KMS-11 (cell line): ENCODE measurements at regions not wholly inside any gene's neighbourhood (a gene's known extent, or its start where the extent isn't known, plus 50 kb on each side); places are given as distances from the start of the nearest gene placed in this dataset.

ENCODE experiments used
- H2AFZ ChIP-seq: fragments of 200-600 bp; sonication (generic); 2 replicates; pipeline ENCODE4 v1.6.1; 2016; ENCODE audit warnings: antibody characterized with exemption, mixed run types, low read depth
- H3K27ac ChIP-seq: fragments of 200-600 bp; sonication (generic); 2 replicates; pipeline ENCODE4 v1.6.1; 2016; ENCODE audit warnings: mild to moderate bottlenecking, mixed run types
- H3K27me3 ChIP-seq: fragments of 200-600 bp; sonication (generic); 2 replicates; pipeline ENCODE4 v1.6.1; 2017; ENCODE audit warnings: mild to moderate bottlenecking, low read depth, mixed run types, moderate library complexity; ENCODE audit not compliant: insufficient read depth
- H3K36me3 ChIP-seq: fragments of 200-600 bp; sonication (generic); 2 replicates; pipeline ENCODE4 v1.6.1; 2017; ENCODE audit warnings: mild to moderate bottlenecking, mixed run types; ENCODE audit not compliant: insufficient read depth
- H3K4me1 ChIP-seq: fragments of 200-600 bp; sonication (generic); 2 replicates; pipeline ENCODE4 v1.6.1; 2016; ENCODE audit warnings: mild to moderate bottlenecking, low read depth, mixed run types; ENCODE audit not compliant: poor library complexity, severe bottlenecking
- H3K4me2 ChIP-seq: fragments of 200-600 bp; sonication (generic); 2 replicates; pipeline ENCODE4 v1.7.0; 2016; ENCODE audit warnings: mild to moderate bottlenecking, mixed run types
- H3K4me3 ChIP-seq: fragments of 200-600 bp; sonication (generic); IDR thresholded peaks from 2 replicates; pipeline ENCODE4 v1.6.1; 2017; ENCODE audit warnings: low read depth, low read length, mixed read lengths; ENCODE audit not compliant: insufficient read depth
- H3K79me2 ChIP-seq: fragments of 200-600 bp; sonication (generic); 2 replicates; pipeline ENCODE4 v1.6.1; 2016; ENCODE audit warnings: low read depth, mixed run types; ENCODE audit not compliant: insufficient read depth
- H3K9ac ChIP-seq: fragments of 200-600 bp; sonication (generic); 2 replicates; pipeline ENCODE4 v1.6.1; 2016; ENCODE audit warnings: mild to moderate bottlenecking, mixed run types
- H4K20me1 ChIP-seq: fragments of 200-600 bp; sonication (generic); 2 replicates; pipeline ENCODE4 v1.6.1; 2016; ENCODE audit warnings: mild to moderate bottlenecking, mixed run types; ENCODE audit not compliant: insufficient read depth
- TF ChIP-seq, protein P1 (sequence below): fragments of 200-600 bp; sonication (generic); conservative IDR thresholded peaks from 2 replicates; pipeline ENCODE4 v1.6.1; 2017; ENCODE audit warnings: low read depth, mild to moderate bottlenecking, antibody characterized with exemption, low read length, moderate library complexity, mixed read lengths

DNA sequence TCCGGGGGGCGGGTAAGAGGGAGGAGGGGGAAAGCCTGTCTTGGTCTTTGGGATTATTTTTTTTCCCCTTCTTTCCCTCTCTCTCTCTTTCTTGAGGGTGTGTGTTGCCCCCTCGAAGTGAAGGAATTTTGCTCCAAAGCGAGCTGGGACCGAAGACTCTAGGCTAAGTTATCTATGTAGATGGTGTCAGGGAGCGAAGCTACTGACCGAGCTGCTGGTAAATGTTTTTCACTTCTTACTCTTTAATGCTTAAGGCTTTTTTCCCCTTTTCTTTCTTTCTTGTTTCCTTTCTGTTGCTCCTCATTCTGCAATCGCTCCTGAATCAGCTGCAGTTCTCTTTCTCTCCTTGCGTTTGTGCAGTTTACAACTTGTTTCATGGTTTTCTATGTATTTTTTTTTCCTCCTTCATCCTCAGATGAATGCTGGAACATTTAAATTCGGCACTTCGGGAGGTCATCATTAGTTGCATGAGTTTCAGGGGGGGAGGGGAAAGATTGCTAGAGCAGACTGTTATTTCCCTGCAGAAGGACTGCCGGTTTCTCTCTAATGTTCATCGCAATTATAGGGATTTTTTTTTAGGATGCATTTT is 1312.0 kb upstream of the WWC1 start:
- no peak overlapping the region for H3K27ac ChIP-seq
- H3K4me3 ChIP-seq, result no peak overlapping the region
- H3K9ac ChIP-seq, result no peak overlapping the region
- H3K36me3 ChIP-seq, result no peaks in the 10 kb centered on the region
- H3K4me2 ChIP-seq, result no peak overlapping the region
- no peak overlapping the region for H2AFZ ChIP-seq
- peaks cover 6% of the 10 kb centered on the region for H3K4me1 ChIP-seq
- TF ChIP-seq, protein P1, sequence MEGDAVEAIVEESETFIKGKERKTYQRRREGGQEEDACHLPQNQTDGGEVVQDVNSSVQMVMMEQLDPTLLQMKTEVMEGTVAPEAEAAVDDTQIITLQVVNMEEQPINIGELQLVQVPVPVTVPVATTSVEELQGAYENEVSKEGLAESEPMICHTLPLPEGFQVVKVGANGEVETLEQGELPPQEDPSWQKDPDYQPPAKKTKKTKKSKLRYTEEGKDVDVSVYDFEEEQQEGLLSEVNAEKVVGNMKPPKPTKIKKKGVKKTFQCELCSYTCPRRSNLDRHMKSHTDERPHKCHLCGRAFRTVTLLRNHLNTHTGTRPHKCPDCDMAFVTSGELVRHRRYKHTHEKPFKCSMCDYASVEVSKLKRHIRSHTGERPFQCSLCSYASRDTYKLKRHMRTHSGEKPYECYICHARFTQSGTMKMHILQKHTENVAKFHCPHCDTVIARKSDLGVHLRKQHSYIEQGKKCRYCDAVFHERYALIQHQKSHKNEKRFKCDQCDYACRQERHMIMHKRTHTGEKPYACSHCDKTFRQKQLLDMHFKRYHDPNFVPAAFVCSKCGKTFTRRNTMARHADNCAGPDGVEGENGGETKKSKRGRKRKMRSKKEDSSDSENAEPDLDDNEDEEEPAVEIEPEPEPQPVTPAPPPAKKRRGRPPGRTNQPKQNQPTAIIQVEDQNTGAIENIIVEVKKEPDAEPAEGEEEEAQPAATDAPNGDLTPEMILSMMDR, result no peak
- no peaks in the 10 kb centered on the region for H4K20me1 ChIP-seq
- H3K27me3 ChIP-seq, result no peaks in the 10 kb centered on the region
- H3K79me2 ChIP-seq, result no peaks in the 10 kb centered on the region

DNA sequence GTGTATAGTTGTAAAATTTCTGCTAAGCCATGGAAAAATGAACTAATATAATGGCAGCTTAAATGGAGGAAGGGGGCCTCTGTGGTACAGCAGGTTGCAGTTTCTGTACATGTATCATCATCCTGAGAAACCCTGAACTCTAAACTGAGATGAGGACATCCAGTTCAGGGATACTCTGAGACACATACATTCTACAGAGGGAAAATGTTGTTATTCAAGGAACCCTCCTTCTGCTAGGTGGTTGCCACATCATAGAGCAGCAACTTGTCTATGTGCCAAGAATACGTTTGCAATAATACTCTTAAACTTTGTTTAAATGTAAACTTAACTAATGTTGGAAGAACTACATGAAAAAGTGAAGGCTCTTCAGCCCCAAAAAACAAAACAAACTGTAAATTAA is 1310.8 kb upstream of the WWC1 start:
- no peak overlapping the region for H3K9ac ChIP-seq
- H2AFZ ChIP-seq, result no peak overlapping the region
- TF ChIP-seq, protein P1, result no peak
- H3K4me1 ChIP-seq, result peaks cover 6% of the 10 kb centered on the region
- H3K27ac ChIP-seq, result no peak overlapping the region
- no peaks in the 10 kb centered on the region for H3K36me3 ChIP-seq
- no peak overlapping the region for H3K4me3 ChIP-seq
- no peaks in the 10 kb centered on the region for H4K20me1 ChIP-seq
- H3K27me3 ChIP-seq, result no peaks in the 10 kb centered on the region
- no peaks in the 10 kb centered on the region for H3K79me2 ChIP-seq
- no peak overlapping the region for H3K4me2 ChIP-seq

DNA sequence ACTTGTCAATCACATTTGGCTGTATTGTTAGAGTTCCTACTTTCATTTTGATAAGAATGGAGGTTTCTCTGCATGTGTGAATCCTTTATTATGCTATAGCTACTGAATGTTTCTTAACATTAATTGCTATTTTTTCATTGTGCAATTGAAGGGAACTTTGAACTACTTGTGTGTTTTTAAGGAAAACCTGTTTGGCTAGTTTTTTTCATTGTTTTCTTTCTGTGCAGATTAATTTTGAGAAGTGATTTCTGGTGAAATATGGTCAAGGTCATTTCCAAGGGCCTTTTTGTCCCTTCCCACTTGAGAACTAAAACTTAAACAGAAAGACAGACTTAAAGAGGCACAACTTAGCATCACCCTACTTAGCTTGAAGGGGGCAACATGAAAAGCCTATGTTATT is 1309.2 kb upstream of the WWC1 start:
- no peak overlapping the region for H3K9ac ChIP-seq
- H3K27me3 ChIP-seq, result no peaks in the 10 kb centered on the region
- TF ChIP-seq, protein P1, result no peak
- H3K36me3 ChIP-seq, result no peaks in the 10 kb centered on the region
- no peaks in the 10 kb centered on the region for H3K79me2 ChIP-seq
- H3K27ac ChIP-seq, result no peak overlapping the region
- no peak overlapping the region for H2AFZ ChIP-seq
- H3K4me2 ChIP-seq, result no peak overlapping the region
- H3K4me3 ChIP-seq, result no peak overlapping the region
- H3K4me1 ChIP-seq, result peaks cover 6% of the 10 kb centered on the region
- no peaks in the 10 kb centered on the region for H4K20me1 ChIP-seq

DNA sequence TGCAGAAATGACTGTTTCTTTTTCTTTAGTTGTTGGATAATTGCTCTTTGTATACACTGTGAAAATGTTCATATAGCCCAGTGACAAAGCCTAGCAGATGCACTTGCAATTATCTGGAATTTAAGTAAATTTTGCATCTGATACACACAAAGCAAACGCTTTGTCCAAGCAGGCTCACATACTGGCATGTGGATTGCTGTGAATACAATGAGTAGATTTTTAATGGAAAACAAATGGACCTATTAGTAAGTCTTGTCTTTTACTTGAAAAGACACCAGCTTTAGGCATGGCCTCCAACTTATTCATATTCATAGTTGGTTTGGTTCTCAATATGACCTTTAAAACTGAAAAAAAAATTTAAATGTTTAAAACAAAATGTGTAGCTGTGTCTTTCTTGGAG is 1299.8 kb upstream of the WWC1 start:
- Histone ChIP-seq H3K36me3 (no peaks in the 10 kb centered on the region), H3K9ac (no peak overlapping the region), H2AFZ (no peak overlapping the region), H3K4me2 (no peak overlapping the region), H3K4me3 (no peak overlapping the region), H3K4me1 (no peaks in the 10 kb centered on the region), H3K27ac (no peak overlapping the region), H3K27me3 (no peaks in the 10 kb centered on the region), H4K20me1 (no peaks in the 10 kb centered on the region), H3K79me2 (no peaks in the 10 kb centered on the region)
- TF ChIP-seq, protein P1, result no peak

DNA sequence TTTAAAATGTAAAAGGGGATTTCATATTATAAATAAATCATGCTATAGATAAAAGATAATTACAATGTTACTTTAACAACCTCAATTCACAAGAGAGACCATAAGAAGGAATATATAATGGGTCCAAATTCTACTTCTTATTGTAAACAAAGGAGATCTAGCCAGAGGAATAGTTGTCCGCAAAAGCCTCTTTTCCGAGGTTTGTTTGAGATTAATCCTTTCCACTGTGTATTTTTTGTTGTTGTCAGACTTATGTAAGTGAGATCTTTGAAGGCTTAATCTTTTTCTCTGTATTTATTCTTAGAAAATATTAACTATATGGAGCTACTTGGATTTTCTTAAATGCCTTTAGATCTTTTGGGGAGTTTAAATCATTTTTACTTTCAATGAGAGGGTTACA is 1299.3 kb upstream of the WWC1 start:
- no peak overlapping the region for H3K4me2 ChIP-seq
- H3K79me2 ChIP-seq, result no peaks in the 10 kb centered on the region
- H4K20me1 ChIP-seq, result no peaks in the 10 kb centered on the region
- H3K27me3 ChIP-seq, result no peaks in the 10 kb centered on the region
- no peak overlapping the region for H3K9ac ChIP-seq
- H3K36me3 ChIP-seq, result no peaks in the 10 kb centered on the region
- H3K4me3 ChIP-seq, result no peak overlapping the region
- H3K4me1 ChIP-seq, result no peaks in the 10 kb centered on the region
- TF ChIP-seq, protein P1, result no peak
- H2AFZ ChIP-seq, result no peak overlapping the region
- H3K27ac ChIP-seq, result no peak overlapping the region
